ENCODE measurements at regions not wholly inside any gene's neighbourhood (a gene's known extent, or its start where the extent isn't known, plus 50 kb on each side); places are given as distances from the start of the nearest gene placed in this dataset.

DNA sequence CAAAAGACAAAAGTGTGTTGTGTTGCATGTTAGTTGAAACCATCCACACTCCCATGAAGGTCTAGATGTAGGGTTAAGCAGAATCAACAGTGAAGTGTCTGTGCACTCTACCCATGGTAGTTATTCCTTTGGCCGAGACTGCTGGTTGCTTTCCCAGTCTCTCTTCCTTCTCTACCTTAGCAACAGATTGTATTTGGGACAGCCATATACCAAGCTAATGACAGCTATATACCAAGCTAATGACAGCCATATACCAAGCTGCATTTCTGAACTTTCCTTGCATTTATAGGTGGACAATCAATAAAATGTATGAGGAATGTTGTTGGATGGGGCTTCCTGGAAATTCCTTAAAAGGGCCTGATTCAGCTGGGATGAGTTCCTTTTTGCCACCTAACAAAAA lies 80.5 kb upstream of the ENPEP start:
- no peak for TF ChIP-seq CREB1 (IDR thresholded peaks at IDR 0.05; ENCODE audit: low read depth)
- no peak for TF ChIP-seq TEAD4 (IDR thresholded peaks at IDR 0.05)
- TF ChIP-seq, protein P1, sequence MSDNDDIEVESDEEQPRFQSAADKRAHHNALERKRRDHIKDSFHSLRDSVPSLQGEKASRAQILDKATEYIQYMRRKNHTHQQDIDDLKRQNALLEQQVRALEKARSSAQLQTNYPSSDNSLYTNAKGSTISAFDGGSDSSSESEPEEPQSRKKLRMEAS (IDR thresholded peaks at IDR 0.05) = no peak
- TF ChIP-seq FOXM1 (IDR thresholded peaks at IDR 0.05; ENCODE audit: borderline replicate concordance, low read depth) = no peak
- TF ChIP-seq TAF1 (IDR thresholded peaks at IDR 0.05; ENCODE audit: low read depth) = no peak
- TF ChIP-seq YY1 (IDR thresholded peaks at IDR 0.05; ENCODE audit: low read depth) = no peak
